NB4 (cell line): ENCODE measurements at regions not wholly inside any gene's neighbourhood (a gene's known extent, or its start where the extent isn't known, plus 50 kb on each side); places are given as distances from the start of the nearest gene placed in this dataset.

Experiments used
- DNase-seq: peaks from one replicate; pipeline ENCODE4 v3.0.0; 2010; ENCODE audit warnings: low read depth
- H3K4me3 ChIP-seq: one replicate; pipeline ENCODE4 v1.5.1; 2011; ENCODE audit warnings: mild to moderate bottlenecking, low read depth, low read length, moderate library complexity
- MYC ChIP-seq: IDR thresholded peaks from 2 replicates; pipeline ENCODE4 v1.6.1; 2011; ENCODE audit warnings: low read depth, low read length
- POLR2A ChIP-seq: IDR thresholded peaks from 2 replicates; pipeline ENCODE4 v1.6.1; 2011; ENCODE audit warnings: mild to moderate bottlenecking; ENCODE audit not compliant: insufficient read length; ENCODE audit errors: extremely low read depth
- TF ChIP-seq, protein P1 (sequence below): IDR thresholded peaks from 2 replicates; pipeline ENCODE4 v1.6.1; 2011; ENCODE audit warnings: low read depth, low read length
- TF ChIP-seq, protein P2 (sequence below): IDR thresholded peaks from one replicate; pipeline ENCODE4 v1.5.1; 2012; ENCODE audit warnings: low read depth, low read length

DNA sequence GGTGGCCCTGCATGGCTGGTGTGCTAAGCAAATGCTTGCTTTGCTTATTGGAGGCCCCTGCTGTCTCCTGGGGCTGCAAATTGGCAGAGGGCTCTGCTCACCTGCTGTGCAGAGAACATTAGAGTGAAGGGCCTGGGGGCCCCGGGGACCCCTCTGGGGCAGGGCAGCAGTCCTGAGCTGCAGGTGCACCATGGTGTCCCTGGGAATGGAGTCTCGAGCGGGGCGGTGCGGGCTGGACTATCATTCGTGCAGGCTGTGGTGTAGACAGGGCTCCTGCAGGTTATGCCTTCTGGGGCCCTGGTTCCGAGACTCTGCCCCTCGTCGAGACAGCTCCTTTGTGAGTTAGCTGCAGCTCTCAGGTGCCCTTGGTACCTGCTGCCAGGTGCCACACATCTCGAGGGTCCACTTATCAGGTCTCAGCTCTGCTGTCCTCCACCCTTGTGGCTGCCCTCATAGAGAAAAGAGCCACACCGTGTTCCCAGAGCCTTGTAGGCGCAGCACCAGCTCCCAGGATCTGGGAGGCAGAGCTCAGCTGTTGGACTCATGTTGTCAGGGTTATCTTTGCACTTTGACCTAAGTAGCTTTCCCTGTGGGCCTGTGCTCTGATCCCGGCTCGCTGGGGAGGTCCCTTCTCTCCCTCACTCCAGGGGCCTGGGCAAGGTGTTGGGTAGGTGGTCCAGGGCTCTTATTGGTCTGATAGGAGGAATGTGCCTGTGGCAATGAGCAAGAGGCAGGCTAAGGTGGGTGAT lies 58.0 kb upstream of the ZNF536 start:
- no peak for DNase-seq
- TF ChIP-seq, protein P1, sequence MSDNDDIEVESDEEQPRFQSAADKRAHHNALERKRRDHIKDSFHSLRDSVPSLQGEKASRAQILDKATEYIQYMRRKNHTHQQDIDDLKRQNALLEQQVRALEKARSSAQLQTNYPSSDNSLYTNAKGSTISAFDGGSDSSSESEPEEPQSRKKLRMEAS, result no peak
- TF ChIP-seq MYC (no peak), POLR2A (no peak)
- TF ChIP-seq, protein P2, sequence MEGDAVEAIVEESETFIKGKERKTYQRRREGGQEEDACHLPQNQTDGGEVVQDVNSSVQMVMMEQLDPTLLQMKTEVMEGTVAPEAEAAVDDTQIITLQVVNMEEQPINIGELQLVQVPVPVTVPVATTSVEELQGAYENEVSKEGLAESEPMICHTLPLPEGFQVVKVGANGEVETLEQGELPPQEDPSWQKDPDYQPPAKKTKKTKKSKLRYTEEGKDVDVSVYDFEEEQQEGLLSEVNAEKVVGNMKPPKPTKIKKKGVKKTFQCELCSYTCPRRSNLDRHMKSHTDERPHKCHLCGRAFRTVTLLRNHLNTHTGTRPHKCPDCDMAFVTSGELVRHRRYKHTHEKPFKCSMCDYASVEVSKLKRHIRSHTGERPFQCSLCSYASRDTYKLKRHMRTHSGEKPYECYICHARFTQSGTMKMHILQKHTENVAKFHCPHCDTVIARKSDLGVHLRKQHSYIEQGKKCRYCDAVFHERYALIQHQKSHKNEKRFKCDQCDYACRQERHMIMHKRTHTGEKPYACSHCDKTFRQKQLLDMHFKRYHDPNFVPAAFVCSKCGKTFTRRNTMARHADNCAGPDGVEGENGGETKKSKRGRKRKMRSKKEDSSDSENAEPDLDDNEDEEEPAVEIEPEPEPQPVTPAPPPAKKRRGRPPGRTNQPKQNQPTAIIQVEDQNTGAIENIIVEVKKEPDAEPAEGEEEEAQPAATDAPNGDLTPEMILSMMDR, result no peak
- no peak overlapping the region for H3K4me3 ChIP-seq

DNA sequence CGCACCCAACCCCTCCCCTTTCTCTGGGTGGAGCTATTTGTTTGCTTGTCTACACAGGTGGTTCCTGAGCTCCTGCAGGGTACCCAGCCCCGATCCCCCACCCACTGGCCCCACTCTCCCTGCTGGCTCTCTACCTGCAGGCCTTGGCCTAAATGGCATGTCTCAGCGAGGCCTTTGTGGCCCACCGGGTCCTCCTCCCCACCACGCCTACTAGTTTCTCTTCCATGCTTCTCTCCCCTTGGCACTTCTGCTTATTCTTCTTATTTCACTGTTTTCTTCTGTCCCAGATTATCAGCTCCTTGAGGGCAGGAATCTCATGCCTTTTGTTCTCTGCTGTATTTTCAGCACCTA lies 57.4 kb upstream of the ZNF536 start:
- DNase-seq, result no peak
- H3K4me3 ChIP-seq, result no peak overlapping the region
- TF ChIP-seq POLR2A (no peak), MYC (no peak)
- TF ChIP-seq, protein P1, result no peak
- TF ChIP-seq, protein P2, result no peak

DNA sequence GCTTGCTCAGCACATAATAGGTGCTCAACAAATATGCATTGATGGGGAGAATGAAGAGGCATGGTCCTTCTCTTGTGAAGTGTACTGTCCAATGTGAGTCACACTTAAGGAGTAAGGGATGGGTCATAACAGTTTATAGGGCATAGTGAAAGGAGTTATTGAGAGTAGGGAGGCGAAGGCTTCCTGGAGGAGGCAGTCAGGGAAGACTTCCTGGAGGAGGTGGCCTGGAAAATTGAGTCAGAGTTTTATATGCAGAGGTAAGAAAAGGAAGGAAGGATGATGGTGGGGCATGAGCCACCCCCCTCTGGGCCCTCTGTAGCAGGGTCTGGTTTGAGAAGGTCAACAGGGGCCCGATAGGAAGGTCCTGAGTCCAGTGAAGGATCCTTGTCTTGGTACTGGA lies 57.0 kb upstream of the ZNF536 start:
- TF ChIP-seq, protein P1, result no peak
- TF ChIP-seq POLR2A, result no peak
- TF ChIP-seq MYC, result no peak
- TF ChIP-seq, protein P2, result no peak
- no peak for DNase-seq
- no peak overlapping the region for H3K4me3 ChIP-seq

DNA sequence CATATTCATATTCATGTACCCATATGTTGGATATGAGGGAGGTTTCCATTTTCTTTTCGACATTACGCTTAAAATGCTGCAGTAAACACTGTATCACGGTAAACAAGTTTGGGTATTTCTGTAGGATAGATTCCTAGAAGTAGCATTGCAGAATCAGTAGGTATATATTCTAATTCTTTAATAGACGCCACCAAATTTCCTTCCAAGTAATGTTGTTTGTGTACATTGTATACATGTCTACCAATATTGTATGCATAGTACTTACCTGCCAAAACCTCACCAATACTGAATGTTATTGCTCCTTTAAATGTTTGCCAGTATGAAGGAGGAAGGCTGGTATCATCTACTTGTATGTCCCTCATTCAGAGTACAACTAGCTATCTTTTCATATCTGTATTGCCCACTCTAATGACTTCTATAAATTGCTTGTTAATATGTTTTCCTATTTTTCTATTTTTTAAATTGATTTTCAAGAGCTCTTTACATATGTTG lies 56.1 kb upstream of the ZNF536 start:
- DNase-seq, result no peak
- TF ChIP-seq, protein P1, result no peak
- TF ChIP-seq POLR2A (no peak), MYC (no peak)
- TF ChIP-seq, protein P2, result no peak
- H3K4me3 ChIP-seq, result no peak overlapping the region

DNA sequence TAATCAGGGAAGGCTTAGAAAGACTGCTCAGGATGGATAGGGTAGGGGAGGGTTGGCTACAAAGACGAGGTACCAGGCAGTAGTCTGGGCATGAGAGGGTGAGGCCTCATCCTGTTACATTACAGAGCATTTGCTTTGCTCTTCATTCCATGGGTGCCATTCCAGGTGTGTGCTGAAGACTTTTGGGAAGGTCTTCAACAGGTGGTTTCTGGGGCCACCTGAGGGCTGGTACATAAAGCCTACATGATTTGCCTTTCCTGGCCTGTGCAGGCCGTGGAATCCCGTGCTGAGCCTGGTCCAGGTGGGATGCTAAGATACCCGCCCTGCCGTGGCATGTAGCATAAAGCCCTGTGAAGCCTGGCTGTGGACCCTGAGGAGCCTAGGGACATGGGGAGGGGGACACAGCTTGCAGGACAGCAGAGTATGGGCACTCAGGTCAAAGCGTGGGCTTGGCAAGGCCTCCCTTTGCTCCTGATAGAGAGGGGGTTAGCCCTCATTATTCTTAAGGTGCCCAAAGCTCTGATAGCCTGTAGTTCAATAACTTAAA lies 55.6 kb upstream of the ZNF536 start:
- no peak for DNase-seq
- TF ChIP-seq MYC (no peak), POLR2A (no peak)
- TF ChIP-seq, protein P2, result no peak
- TF ChIP-seq, protein P1, result no peak
- no peak overlapping the region for H3K4me3 ChIP-seq
